Progenitor cell of endocrine pancreas (in vitro differentiated cells): ENCODE measurements at regions not wholly inside any gene's neighbourhood (a gene's known extent, or its start where the extent isn't known, plus 50 kb on each side); places are given as distances from the start of the nearest gene placed in this dataset.

Experiments used
- DNase-seq: peaks from one replicate; pipeline ENCODE4 v3.0.0; 2021; ENCODE audit warnings: low spot score; ENCODE audit not compliant: unreplicated experiment
- H3K27ac Mint-ChIP-seq: 2 replicates; pipeline ENCODE4 v1.8.0; 2021; ENCODE audit warnings: mild to moderate bottlenecking, moderate library complexity, mixed read lengths
- H3K27me3 Mint-ChIP-seq: 2 replicates; pipeline ENCODE4 v1.8.0; 2021; ENCODE audit warnings: mixed read lengths
- H3K36me3 Mint-ChIP-seq: 2 replicates; pipeline ENCODE4 v1.8.0; 2022; ENCODE audit warnings: mixed read lengths; ENCODE audit not compliant: insufficient read depth
- H3K4me1 Mint-ChIP-seq: 2 replicates; pipeline ENCODE4 v1.8.0; 2021; ENCODE audit warnings: low read depth, mixed read lengths
- H3K4me3 Mint-ChIP-seq: 2 replicates; pipeline ENCODE4 v1.8.0; 2021; ENCODE audit warnings: low read depth, mild to moderate bottlenecking, moderate library complexity, mixed read lengths
- H3K9me3 Mint-ChIP-seq: 2 replicates; pipeline ENCODE4 v1.8.0; 2021; ENCODE audit warnings: low read depth, mixed read lengths
- CTCF ChIP-seq: fragments of 200-600 bp; sonication (generic); IDR thresholded peaks from one replicate; pipeline ENCODE4 v1.5.0; 2021; ENCODE audit warnings: antibody characterized with exemption, mild to moderate bottlenecking; ENCODE audit not compliant: unreplicated experiment

- DNase-seq: no peak
- Mint-ChIP-seq H3K4me1 (peaks cover 4% of the 10 kb centered on the region), H3K27me3 (peaks cover 5% of the 10 kb centered on the region), H3K9me3 (no peaks in the 10 kb centered on the region), H3K27ac (no peak overlapping the region), H3K4me3 (no peak overlapping the region), H3K36me3 (no peaks in the 10 kb centered on the region)
- TF ChIP-seq CTCF: no peak
These were observed 225.9 kb upstream of the MYO3A start for GRCh38 chr10:25707976-25708671.

- peaks cover 3% of the 10 kb centered on the region for H3K27me3 Mint-ChIP-seq
- H3K4me1 Mint-ChIP-seq: no peaks in the 10 kb centered on the region
- H3K4me3 Mint-ChIP-seq: no peak overlapping the region
These were observed 220.2 kb upstream of the MYO3A start for GRCh38 chr10:25713894-25714240.

GRCh38 chr10:25724241-25724640 is 209.8 kb upstream of the MYO3A start:
- Mint-ChIP-seq H3K27me3 (no peaks in the 10 kb centered on the region), H3K4me1 (no peaks in the 10 kb centered on the region), H3K9me3 (no peaks in the 10 kb centered on the region), H3K4me3 (no peak overlapping the region), H3K36me3 (no peaks in the 10 kb centered on the region), H3K27ac (no peak overlapping the region)
- no peak for TF ChIP-seq CTCF
- DNase-seq: no peak

More at GRCh38 chr10:25713894-25714240, 220.2 kb upstream of the MYO3A start:
- no peak for DNase-seq
- no peak for TF ChIP-seq CTCF
- Mint-ChIP-seq H3K27ac (no peak overlapping the region), H3K36me3 (peaks cover 3% of the 10 kb centered on the region), H3K9me3 (peaks cover 8% of the 10 kb centered on the region)

- no peaks in the 10 kb centered on the region for H3K4me1 Mint-ChIP-seq
- no peaks in the 10 kb centered on the region for H3K9me3 Mint-ChIP-seq
- H3K36me3 Mint-ChIP-seq: no peaks in the 10 kb centered on the region
- H3K4me3 Mint-ChIP-seq: no peak overlapping the region
- TF ChIP-seq CTCF: peak; percentile 82
- DNase-seq: no peak
- no peaks in the 10 kb centered on the region for H3K27me3 Mint-ChIP-seq
- no peak overlapping the region for H3K27ac Mint-ChIP-seq
These were observed 207.9 kb upstream of the MYO3A start for GRCh38 chr10:25725917-25726716.

GRCh38 chr10:25738776-25739175 is 195.3 kb upstream of the MYO3A start:
- no peaks in the 10 kb centered on the region for H3K27me3 Mint-ChIP-seq
- peaks cover 6% of the 10 kb centered on the region for H3K9me3 Mint-ChIP-seq
- DNase-seq: no peak
- H3K27ac Mint-ChIP-seq: no peak overlapping the region
- no peaks in the 10 kb centered on the region for H3K4me1 Mint-ChIP-seq
- no peak for TF ChIP-seq CTCF
- no peaks in the 10 kb centered on the region for H3K36me3 Mint-ChIP-seq
- H3K4me3 Mint-ChIP-seq: no peak overlapping the region
